ENCODE measurements at regions not wholly inside any gene's neighbourhood (a gene's known extent, or its start where the extent isn't known, plus 50 kb on each side); places are given as distances from the start of the nearest gene placed in this dataset.

DNA sequence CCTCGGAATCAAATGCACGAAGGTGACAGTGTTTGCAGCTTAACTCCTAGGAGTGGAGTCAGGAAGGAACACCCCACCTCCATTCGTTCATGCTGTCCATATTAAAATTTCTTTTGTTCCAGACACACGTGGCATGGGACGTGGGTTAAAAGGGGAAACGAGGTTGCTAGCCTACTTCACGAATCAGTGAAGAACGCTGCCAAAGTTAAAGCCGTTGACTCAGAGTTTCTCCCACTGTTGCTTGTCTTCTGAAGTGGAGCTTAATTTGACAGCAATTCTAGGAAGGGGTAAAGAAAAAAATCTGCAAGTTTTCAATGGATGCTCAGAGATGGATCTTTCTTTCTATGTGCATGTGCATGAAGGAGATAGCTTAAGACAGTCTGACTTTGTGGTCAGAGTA lies 499.1 kb downstream of the CD83 start:
- H3K27ac Mint-ChIP-seq = no peak overlapping the region
- H4K8ac ChIP-seq (replicated peaks; ENCODE audit: insufficient read length, low read depth, low read length) = no peak overlapping the region
- no peaks in the 10 kb centered on the region for H3K23me2 ChIP-seq (ENCODE audit: insufficient read length, low read depth, low read length, poor library complexity, severe bottlenecking)
- peaks cover 2% of the 10 kb centered on the region; the same call in 1 of the 2 replicates for H3K4me1 ChIP-seq (ENCODE audit: insufficient read depth, low read length)
- H3K9me3 ChIP-seq (ENCODE audit: control insufficient read depth, low read depth, low read length) = peaks cover 7% of the 10 kb centered on the region
- DNase-seq = no peak
- H3K9me3 Mint-ChIP-seq = peaks cover 10 to 11% of the 10 kb centered on the region in 2 experiments; a peak in 4 of 5 replicates
- no peak overlapping the region for H2AFZ ChIP-seq (ENCODE audit: low read length)
- no peak overlapping the region for H2BK20ac ChIP-seq (ENCODE audit: low read depth, low read length, poor library complexity, severe bottlenecking)
- H3K14ac ChIP-seq (ENCODE audit: insufficient read depth, low read length) = no peak overlapping the region
- no peak overlapping the region for H2BK120ac ChIP-seq (ENCODE audit: low read depth, low read length, poor library complexity, severe bottlenecking)
- H3K27me3 ChIP-seq (ENCODE audit: insufficient read depth, low read length) = no peaks in the 10 kb centered on the region
- no peak overlapping the region for H2AK5ac ChIP-seq (ENCODE audit: insufficient read length, low read length)
- H3K4me1 Mint-ChIP-seq = peaks cover 17 to 18% of the 10 kb centered on the region in 2 experiments
- no peaks in the 10 kb centered on the region for H4K20me1 ChIP-seq (ENCODE audit: control insufficient read depth, insufficient read depth, insufficient read length)
- WGBS (ENCODE audit: extremely low coverage, insufficient read length, low lambda C conversion rate) = no CpG with 5 or more reads among the region's 9 CpGs
- H2BK15ac ChIP-seq (ENCODE audit: low read depth, low read length) = no peak overlapping the region
- no peak overlapping the region for H3K4me2 ChIP-seq (ENCODE audit: insufficient read depth, insufficient read length, low read length)
- no peak overlapping the region for H3K18ac ChIP-seq (ENCODE audit: insufficient read length, low read depth, low read length)
- H3K23ac ChIP-seq (ENCODE audit: insufficient read length, low read depth, low read length) = no peak overlapping the region
- no peaks in the 10 kb centered on the region; the same call in 1 of the 2 replicates for H3K27me3 Mint-ChIP-seq (ENCODE audit: low read depth)
- no peak overlapping the region for H2BK12ac ChIP-seq (ENCODE audit: insufficient read length, low read depth, low read length)
- no peak overlapping the region for H4K91ac ChIP-seq (ENCODE audit: insufficient read length, low read depth, low read length)
- no peak overlapping the region for H3T11ph ChIP-seq (ENCODE audit: low read length)
- no peaks in the 10 kb centered on the region for H3K79me1 ChIP-seq (ENCODE audit: insufficient read depth, low read depth, low read length, poor library complexity, severe bottlenecking)
- no peak overlapping the region for H4K5ac ChIP-seq (ENCODE audit: insufficient read length, low read depth, low read length)
- no peak overlapping the region for H3K9ac ChIP-seq (ENCODE audit: extremely low read depth, insufficient read length, low read length)
- no peak overlapping the region for H3K4ac ChIP-seq (ENCODE audit: low read depth, low read length)
- peaks cover 5 to 12% (median 8%) of the 10 kb centered on the region in 3 experiments for H3K36me3 Mint-ChIP-seq (ENCODE audit: insufficient read depth in 1 of 3, low read depth in 3 of 3)
- H3K4me3 Mint-ChIP-seq = no peak overlapping the region
- no peaks in the 10 kb centered on the region for H3K79me2 ChIP-seq (ENCODE audit: insufficient read depth, low read length)
- TF ChIP-seq CTCF (conservative IDR thresholded peaks at IDR 0.05) = no peak
- H3K27ac ChIP-seq (ENCODE audit: insufficient read length, low read depth, low read length) = no peak overlapping the region
- H3K56ac ChIP-seq (ENCODE audit: insufficient read length, low read depth, low read length) = no peak overlapping the region
- no peak overlapping the region for H2BK5ac ChIP-seq (ENCODE audit: insufficient read length, low read length)
